ENCODE measurements at regions not wholly inside any gene's neighbourhood (a gene's known extent, or its start where the extent isn't known, plus 50 kb on each side); places are given as distances from the start of the nearest gene placed in this dataset.

DNA sequence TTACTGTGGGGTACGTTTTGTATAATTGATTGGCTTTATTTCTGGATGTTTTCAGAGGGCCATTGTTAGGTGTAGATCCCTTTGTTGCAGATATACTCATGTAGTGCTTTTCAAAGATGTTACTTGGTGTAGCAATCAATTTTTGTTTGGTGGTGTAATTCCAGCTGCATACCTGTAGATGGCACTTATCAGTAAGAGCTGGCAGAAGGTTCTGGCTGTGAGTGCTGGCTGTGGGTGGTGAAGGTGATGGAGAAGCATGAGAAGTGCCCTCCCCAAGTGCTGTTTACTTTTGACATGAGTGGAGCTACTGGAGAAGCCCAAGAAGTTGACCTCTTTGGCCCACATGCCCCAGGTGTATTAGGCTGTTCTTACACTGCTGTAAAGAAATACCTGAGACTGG is 1074.9 kb downstream of the FAM181B start:
- no peaks in the 10 kb centered on the region for H3K36me3 ChIP-seq (ENCODE audit: insufficient read depth, low read length)

DNA sequence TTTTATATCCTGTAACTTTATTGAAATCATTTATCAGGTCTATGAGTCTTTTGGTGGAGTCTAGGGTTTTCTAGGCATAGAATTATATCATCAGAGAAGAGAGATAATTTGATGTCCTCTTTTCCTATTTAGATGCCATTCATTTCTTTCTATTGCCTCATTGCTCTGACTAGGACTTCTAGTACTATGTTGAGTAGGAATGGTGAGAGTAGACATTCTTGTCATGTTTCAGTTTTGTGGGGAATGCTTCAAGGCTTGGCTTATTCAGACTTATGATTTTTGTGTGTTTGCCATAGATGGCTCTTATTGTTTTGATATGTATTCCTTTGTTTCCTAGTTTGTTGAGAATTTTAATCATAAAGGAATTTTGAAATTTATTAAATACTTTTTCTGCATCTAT is 1078.3 kb downstream of the FAM181B start:
- no peaks in the 10 kb centered on the region for H3F3A ChIP-seq (ENCODE audit: insufficient read depth, low read length)
- TF ChIP-seq EZH2 (IDR thresholded peaks at IDR 0.05; ENCODE audit: borderline replicate concordance, low read length), result no peak
- TF ChIP-seq, protein P1, sequence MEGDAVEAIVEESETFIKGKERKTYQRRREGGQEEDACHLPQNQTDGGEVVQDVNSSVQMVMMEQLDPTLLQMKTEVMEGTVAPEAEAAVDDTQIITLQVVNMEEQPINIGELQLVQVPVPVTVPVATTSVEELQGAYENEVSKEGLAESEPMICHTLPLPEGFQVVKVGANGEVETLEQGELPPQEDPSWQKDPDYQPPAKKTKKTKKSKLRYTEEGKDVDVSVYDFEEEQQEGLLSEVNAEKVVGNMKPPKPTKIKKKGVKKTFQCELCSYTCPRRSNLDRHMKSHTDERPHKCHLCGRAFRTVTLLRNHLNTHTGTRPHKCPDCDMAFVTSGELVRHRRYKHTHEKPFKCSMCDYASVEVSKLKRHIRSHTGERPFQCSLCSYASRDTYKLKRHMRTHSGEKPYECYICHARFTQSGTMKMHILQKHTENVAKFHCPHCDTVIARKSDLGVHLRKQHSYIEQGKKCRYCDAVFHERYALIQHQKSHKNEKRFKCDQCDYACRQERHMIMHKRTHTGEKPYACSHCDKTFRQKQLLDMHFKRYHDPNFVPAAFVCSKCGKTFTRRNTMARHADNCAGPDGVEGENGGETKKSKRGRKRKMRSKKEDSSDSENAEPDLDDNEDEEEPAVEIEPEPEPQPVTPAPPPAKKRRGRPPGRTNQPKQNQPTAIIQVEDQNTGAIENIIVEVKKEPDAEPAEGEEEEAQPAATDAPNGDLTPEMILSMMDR (IDR thresholded peaks at IDR 0.05; ENCODE audit: low read length), result no peak
- H3K9me2 ChIP-seq (ENCODE audit: low read depth, low read length), result no peaks in the 10 kb centered on the region

More for the DNA sequence above, 1074.9 kb downstream of the FAM181B start:
- Histone ChIP-seq H3K79me2 (ENCODE audit: insufficient read depth, low read length) (no peaks in the 10 kb centered on the region), H3K9me3 (ENCODE audit: low read length) (no peaks in the 10 kb centered on the region), H3K27ac (ENCODE audit: low read depth, low read length, poor library complexity, severe bottlenecking) (no peak overlapping the region), H3F3A (ENCODE audit: insufficient read depth, low read length) (no peaks in the 10 kb centered on the region), H3K4me3 (ENCODE audit: low read depth, low read length, poor library complexity, severe bottlenecking) (no peak overlapping the region), H3K9ac (ENCODE audit: low read length) (no peak overlapping the region), H2AFZ (ENCODE audit: low read length) (no peak overlapping the region), H3K4me1 (ENCODE audit: insufficient read depth, low read length, severe bottlenecking) (no peaks in the 10 kb centered on the region), H3K9me2 (ENCODE audit: low read depth, low read length) (no peaks in the 10 kb centered on the region), H3K27me3 (ENCODE audit: insufficient read depth, low read length) (no peaks in the 10 kb centered on the region), H4K20me1 (ENCODE audit: insufficient read depth, low read length) (no peaks in the 10 kb centered on the region), H3K4me2 (ENCODE audit: low read length) (no peak overlapping the region)
- TF ChIP-seq EZH2 (IDR thresholded peaks at IDR 0.05; ENCODE audit: borderline replicate concordance, low read length), result no peak
- TF ChIP-seq, protein P1 (IDR thresholded peaks at IDR 0.05; ENCODE audit: low read length), result peak; percentile 61

DNA sequence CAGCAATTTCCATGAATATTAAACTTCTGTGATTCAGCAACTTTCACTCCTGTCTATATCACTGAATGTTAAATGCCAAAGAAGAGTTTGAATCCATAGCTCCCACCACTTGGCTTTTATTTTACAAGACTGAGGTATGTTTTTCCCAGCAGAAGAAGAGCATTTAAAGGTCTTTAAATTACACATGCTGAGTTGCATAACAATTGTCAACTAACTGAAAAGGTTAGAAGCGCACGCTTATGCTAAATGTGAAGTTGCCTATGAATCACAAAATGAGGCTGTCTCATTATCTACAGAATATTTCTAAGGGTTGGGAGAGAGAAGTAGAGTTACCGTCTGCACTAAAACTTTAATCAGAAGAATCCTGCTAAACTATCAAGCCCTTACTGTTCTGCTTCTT is 1086.3 kb downstream of the FAM181B start:
- no peaks in the 10 kb centered on the region for H3K27me3 ChIP-seq (ENCODE audit: insufficient read depth, low read length)
- H3K4me3 ChIP-seq (ENCODE audit: low read depth, low read length, poor library complexity, severe bottlenecking), result no peak overlapping the region
- no peaks in the 10 kb centered on the region for H4K20me1 ChIP-seq (ENCODE audit: insufficient read depth, low read length)
- no peaks in the 10 kb centered on the region for H3K36me3 ChIP-seq (ENCODE audit: insufficient read depth, low read length)
- no peak overlapping the region for H3K4me2 ChIP-seq (ENCODE audit: low read length)
- no peaks in the 10 kb centered on the region for H3F3A ChIP-seq (ENCODE audit: insufficient read depth, low read length)
- no peaks in the 10 kb centered on the region for H3K4me1 ChIP-seq (ENCODE audit: insufficient read depth, low read length, severe bottlenecking)
- H3K79me2 ChIP-seq (ENCODE audit: insufficient read depth, low read length), result no peaks in the 10 kb centered on the region
- H3K9ac ChIP-seq (ENCODE audit: low read length), result no peak overlapping the region
- TF ChIP-seq, protein P1 (IDR thresholded peaks at IDR 0.05; ENCODE audit: low read length), result no peak
- no peak for TF ChIP-seq EZH2 (IDR thresholded peaks at IDR 0.05; ENCODE audit: borderline replicate concordance, low read length)
- H3K9me3 ChIP-seq (ENCODE audit: low read length), result no peaks in the 10 kb centered on the region
- no peaks in the 10 kb centered on the region for H3K9me2 ChIP-seq (ENCODE audit: low read depth, low read length)
- H2AFZ ChIP-seq (ENCODE audit: low read length), result no peak overlapping the region
- H3K27ac ChIP-seq (ENCODE audit: low read depth, low read length, poor library complexity, severe bottlenecking), result no peak overlapping the region

More for the DNA sequence above, 1078.3 kb downstream of the FAM181B start:
- Histone ChIP-seq H3K27ac (ENCODE audit: low read depth, low read length, poor library complexity, severe bottlenecking) (no peak overlapping the region), H3K9me3 (ENCODE audit: low read length) (no peaks in the 10 kb centered on the region), H2AFZ (ENCODE audit: low read length) (no peak overlapping the region), H3K36me3 (ENCODE audit: insufficient read depth, low read length) (no peaks in the 10 kb centered on the region), H3K4me1 (ENCODE audit: insufficient read depth, low read length, severe bottlenecking) (no peaks in the 10 kb centered on the region), H3K27me3 (ENCODE audit: insufficient read depth, low read length) (no peaks in the 10 kb centered on the region), H4K20me1 (ENCODE audit: insufficient read depth, low read length) (no peaks in the 10 kb centered on the region), H3K79me2 (ENCODE audit: insufficient read depth, low read length) (no peaks in the 10 kb centered on the region), H3K4me2 (ENCODE audit: low read length) (no peak overlapping the region), H3K9ac (ENCODE audit: low read length) (no peak overlapping the region), H3K4me3 (ENCODE audit: low read depth, low read length, poor library complexity, severe bottlenecking) (no peak overlapping the region)

All from OCI-LY1 (cell line).